Mucosa of gallbladder (tissue), 1 donor: ENCODE measurements at regions not wholly inside any gene's neighbourhood (a gene's known extent, or its start where the extent isn't known, plus 50 kb on each side); places are given as distances from the start of the nearest gene placed in this dataset.
"Not testable (repeated sequence)": the region's sequence is repeated elsewhere in the genome, so short reads cannot be mapped to it uniquely, and the experiment has no call there.

ENCODE experiments used
- DNase-seq: peaks from one replicate; pipeline ENCODE4 v3.0.0-alpha.2; 2020; ENCODE audit warnings: low spot score
- donor health status: DM: no; HTN: no; CAD: no.

GRCh38 chr2:223180463-223180862 lies 128.5 kb downstream of the KCNE4 start:
- no peak for DNase-seq

DNA sequence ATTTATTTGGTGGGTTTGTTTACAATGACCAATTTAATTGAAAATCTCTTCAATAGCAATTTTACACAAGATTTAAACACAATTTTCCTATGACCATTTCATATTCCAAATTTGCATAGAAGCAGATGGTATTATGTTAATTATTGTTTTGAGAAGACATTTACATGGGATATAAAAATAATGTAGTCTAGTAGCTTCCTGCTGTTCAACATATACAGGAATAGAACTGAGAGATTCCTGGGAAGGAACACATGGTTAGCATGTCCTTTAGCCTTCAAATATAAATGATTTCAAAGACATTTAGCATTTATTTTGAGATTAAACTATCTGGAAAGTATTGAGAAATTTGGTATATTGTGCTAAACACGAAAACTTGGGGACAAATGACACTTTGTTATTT lies 129.6 kb downstream of the KCNE4 start:
- no peak for DNase-seq

- DNase-seq, result no peak
Observed at GRCh38 chr2:223182356-223182755, 130.4 kb downstream of the KCNE4 start.

DNA sequence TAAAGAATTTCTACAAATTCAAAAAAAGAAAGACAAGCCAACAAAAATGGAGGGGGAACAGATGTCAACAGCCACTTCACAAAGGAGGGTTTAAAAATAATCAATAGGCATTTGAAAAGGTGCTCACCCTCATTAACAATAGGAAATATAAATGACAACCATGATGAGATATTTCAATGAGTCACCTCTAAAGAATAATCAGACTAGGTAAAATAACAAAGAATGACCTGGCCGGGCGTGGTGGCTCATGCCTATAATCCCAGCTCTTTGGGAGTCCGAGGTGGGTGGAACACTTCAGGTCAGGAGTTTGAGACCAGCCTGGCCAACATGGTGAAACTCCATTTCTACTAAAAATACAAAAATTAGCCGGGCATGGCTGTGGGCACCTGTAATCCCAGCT lies 133.6 kb downstream of the KCNE4 start:
- no peak for DNase-seq

GRCh38 chr2:223187256-223187655 lies 135.3 kb downstream of the KCNE4 start:
- DNase-seq, result no peak

DNA sequence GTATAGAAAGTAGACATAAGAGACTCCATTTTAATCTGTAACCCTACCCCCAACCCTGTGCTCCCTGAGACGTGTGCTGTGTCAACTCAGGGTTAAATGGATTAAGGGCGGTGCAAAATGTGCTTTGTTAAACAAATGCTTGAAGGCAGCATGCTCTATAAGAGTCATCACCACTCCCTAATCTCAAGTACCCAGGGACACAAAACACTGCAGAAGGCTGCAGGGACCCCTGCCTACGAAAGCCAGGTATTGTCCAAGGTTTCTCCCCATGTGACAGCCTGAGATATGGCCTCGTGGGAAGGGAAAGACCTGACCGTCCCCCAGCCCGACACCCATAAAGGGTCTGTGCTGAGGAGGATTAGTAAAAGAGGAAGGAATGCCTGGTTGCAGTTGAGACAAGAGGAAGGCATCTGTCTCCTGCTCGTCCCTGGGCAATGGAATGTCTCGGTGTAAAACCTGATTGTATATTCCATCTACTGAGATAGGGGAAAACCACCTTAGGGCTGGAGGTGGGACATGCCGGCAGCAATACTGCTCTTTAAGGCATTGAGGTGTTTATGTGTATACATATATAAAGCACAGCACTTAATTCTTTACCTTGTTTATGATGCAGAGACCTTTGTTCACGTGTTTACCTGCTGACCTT lies 138.7 kb downstream of the KCNE4 start:
- not testable (repeated sequence) for DNase-seq

- no peak for DNase-seq
Observed at GRCh38 chr2:223196331-223196730, 144.3 kb downstream of the KCNE4 start.

- no peak for DNase-seq
Observed at GRCh38 chr2:223197046-223197445, 145.1 kb downstream of the KCNE4 start.

DNA sequence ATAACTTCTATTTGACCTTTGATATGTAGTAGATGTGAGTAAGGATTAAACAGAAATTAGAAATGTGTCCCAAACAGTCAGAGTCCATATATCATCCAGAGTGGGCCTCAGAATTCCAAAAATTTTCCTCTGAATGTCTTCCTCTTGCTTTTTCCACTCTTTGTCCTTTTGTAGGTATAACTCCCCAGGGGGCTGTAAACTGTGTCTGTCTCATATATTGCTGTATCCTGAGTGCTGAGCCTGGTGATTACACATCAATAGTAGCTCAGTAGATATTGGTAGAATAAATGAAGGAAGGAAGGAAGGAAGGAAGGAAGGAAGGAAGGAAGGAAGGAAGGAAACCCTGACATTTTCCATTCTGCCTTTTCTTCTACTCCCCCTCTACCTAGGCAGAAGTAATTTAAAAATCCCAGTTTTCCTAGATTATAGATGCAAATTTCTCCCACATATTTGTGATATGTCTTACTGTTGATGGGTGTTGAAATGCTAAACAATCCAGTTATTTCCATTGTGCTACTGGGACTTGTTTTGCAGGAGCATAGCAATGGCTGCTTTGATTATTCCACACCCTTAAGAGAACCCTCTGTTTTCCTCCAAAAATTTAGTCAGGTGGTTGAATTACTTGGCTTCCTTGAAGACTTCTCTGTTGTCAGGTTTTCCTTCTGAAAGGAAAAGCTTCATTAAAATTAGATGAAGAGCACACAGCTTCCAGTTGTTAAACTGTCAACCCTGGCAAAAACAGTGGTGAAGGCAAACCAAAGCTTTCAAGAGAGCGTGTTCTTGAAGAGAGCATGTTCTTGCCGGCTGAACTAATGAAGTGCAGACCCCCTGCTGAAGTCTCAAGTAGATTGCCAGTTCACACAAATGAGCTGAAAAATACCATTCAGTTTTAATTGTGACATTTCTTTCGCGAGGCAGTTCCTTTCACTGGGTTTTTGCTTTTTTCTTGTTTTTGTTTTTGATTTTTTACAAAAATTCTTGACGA lies 147.8 kb downstream of the KCNE4 start:
- no peak for DNase-seq

- DNase-seq, result no peak
Observed at GRCh38 chr2:223203971-223204929, 152.3 kb downstream of the KCNE4 start.

DNA sequence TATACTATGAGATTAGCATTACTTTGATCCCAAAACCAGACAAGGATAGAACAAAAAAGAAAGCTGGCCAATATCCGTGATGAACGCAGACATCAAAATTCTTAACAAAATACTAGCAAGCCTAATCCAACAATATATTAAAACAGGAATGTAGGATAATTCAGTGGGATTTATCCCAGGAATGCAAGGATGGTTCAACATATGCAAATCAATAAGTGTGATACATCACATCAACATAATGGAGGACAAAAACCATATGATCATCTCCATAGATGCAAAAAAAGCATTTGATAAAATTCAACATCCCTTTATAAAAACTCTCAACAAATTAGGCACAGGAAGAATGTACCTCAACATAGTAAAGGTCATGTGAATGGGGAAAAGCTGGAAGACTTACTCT lies 158.5 kb downstream of the KCNE4 start:
- no peak for DNase-seq

GRCh38 chr2:223214394-223215253 lies 162.6 kb downstream of the KCNE4 start:
- no peak for DNase-seq

GRCh38 chr2:223215254-223215516 lies 163.2 kb downstream of the KCNE4 start:
- no peak for DNase-seq

- no peak for DNase-seq
Observed at GRCh38 chr2:223217373-223217772, 165.4 kb downstream of the KCNE4 start.

GRCh38 chr2:223218587-223219178 lies 166.7 kb downstream of the KCNE4 start:
- no peak for DNase-seq

- no peak for DNase-seq
Observed at GRCh38 chr2:223219872-223220657, 168.1 kb downstream of the KCNE4 start.

GRCh38 chr2:223220658-223220925 lies 168.6 kb downstream of the KCNE4 start:
- no peak for DNase-seq

- DNase-seq, result peak; percentile 51
Observed at GRCh38 chr2:223221139-223221835, 169.3 kb downstream of the KCNE4 start.

GRCh38 chr2:223222397-223222796 lies 170.4 kb downstream of the KCNE4 start:
- peak; percentile 33 for DNase-seq

- no peak for DNase-seq
Observed at GRCh38 chr2:223223156-223223555, 171.2 kb downstream of the KCNE4 start.
